ENCODE measurements at regions not wholly inside any gene's neighbourhood (a gene's known extent, or its start where the extent isn't known, plus 50 kb on each side); places are given as distances from the start of the nearest gene placed in this dataset.

DNA sequence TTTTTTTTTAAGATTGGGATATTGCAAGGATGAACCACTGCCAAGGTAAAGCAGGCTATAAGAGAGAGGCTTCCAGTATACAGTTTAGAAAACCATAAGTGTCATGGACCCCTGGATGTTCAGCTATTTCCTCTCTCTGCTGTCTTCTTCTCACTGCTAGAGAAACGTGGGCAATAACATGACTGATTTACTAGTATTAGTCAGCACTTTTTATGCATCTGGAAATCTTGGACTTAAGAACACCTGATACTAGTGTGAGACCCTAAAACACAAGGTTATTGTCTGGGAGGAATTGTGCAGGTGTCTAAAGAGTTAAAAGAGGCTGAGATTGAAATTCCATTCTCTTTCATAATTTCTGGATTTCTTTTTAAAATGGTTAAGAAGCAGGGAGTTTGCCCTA lies 460.6 kb upstream of the MCTP2 start:
- no peak overlapping the region for H3K4me2 ChIP-seq (ENCODE audit: low read depth, low read length)
- no peak overlapping the region for H4K5ac ChIP-seq (ENCODE audit: low read depth, low read length)
- in situ Hi-C loops (cut with MboI; ENCODE audit: low sequenced_read_pairs) = no loop called here
- H3K14ac ChIP-seq (replicated peaks; ENCODE audit: low read depth, low read length) = no peak overlapping the region
- ChIA-PET CTCF (interaction anchor here (0.6 kb wide), 1 partner anchor 1692 kb away, joined by 3 read pairs; no protein-coding TSS in a partner anchor), POLR2A (ENCODE audit: unreplicated experiment) (no interaction called here)
- no peak overlapping the region for H3K9ac ChIP-seq (ENCODE audit: low read depth, low read length)
- no peak overlapping the region for H3K27ac ChIP-seq (ENCODE audit: insufficient read depth, low read length)
- no peak overlapping the region for H3K4ac ChIP-seq (ENCODE audit: low read depth, low read length)
- H2BK120ac ChIP-seq (ENCODE audit: low read depth, low read length) = no peak overlapping the region
- peaks cover 40% of the 10 kb centered on the region for H3K9me3 ChIP-seq (ENCODE audit: control insufficient read depth, insufficient read depth, low read length)
- no peak overlapping the region for H2BK5ac ChIP-seq (ENCODE audit: low read depth, low read length, poor library complexity, severe bottlenecking)
- H3K79me1 ChIP-seq (ENCODE audit: low read depth in 1 of 2, low read length in 2 of 2) = no peaks in the 10 kb centered on the region
- ATAC-seq (ENCODE audit: low read depth) (no peak), DNase-seq (no peak)
- no peak overlapping the region for H2AK9ac ChIP-seq (replicated peaks; ENCODE audit: low read depth, low read length, poor library complexity)
- no peak overlapping the region for H2BK20ac ChIP-seq (ENCODE audit: low read depth, low read length)
- H4K91ac ChIP-seq (ENCODE audit: insufficient read depth, low read depth, low read length) = no peak overlapping the region
- intact Hi-C loops (cut with micrococcal nuclease) = no loop called here
- H3K9me1 ChIP-seq (ENCODE audit: insufficient read depth, low read length) = no peaks in the 10 kb centered on the region
- no peak overlapping the region for H3K4me3 ChIP-seq (ENCODE audit: insufficient read depth, low read depth, low read length)
- H2AFZ ChIP-seq (replicated peaks; ENCODE audit: low read length, poor library complexity) = no peak overlapping the region
- dilution Hi-C loops (cut with HindIII; ENCODE audit: low sequenced_read_pairs, unreplicated experiment) = no loop called here
- no peak overlapping the region for H3K23ac ChIP-seq (ENCODE audit: low read depth, low read length)
- no peaks in the 10 kb centered on the region for H4K20me1 ChIP-seq (ENCODE audit: insufficient read depth, low read length)
- TF ChIP-seq CHD1 (IDR thresholded peaks at IDR 0.05; ENCODE audit: low read depth, low read length) = no peak
- TF ChIP-seq RCOR1 (IDR thresholded peaks at IDR 0.05; ENCODE audit: insufficient replicate concordance, low read length) = no peak
- TF ChIP-seq NFE2L2 (IDR thresholded peaks at IDR 0.05; ENCODE audit: low read depth, low read length) = no peak
- no peak for TF ChIP-seq SMC3 (IDR thresholded peaks at IDR 0.05; ENCODE audit: low read depth, low read length)
- TF ChIP-seq MAZ (IDR thresholded peaks at IDR 0.05; ENCODE audit: borderline replicate concordance, low read depth, low read length) = no peak
- TF ChIP-seq RAD21 (IDR thresholded peaks at IDR 0.05; ENCODE audit: low read length) = no peak
- TF ChIP-seq, protein P1, sequence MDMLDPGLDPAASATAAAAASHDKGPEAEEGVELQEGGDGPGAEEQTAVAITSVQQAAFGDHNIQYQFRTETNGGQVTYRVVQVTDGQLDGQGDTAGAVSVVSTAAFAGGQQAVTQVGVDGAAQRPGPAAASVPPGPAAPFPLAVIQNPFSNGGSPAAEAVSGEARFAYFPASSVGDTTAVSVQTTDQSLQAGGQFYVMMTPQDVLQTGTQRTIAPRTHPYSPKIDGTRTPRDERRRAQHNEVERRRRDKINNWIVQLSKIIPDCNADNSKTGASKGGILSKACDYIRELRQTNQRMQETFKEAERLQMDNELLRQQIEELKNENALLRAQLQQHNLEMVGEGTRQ (IDR thresholded peaks at IDR 0.05; ENCODE audit: low read depth, low read length) = no peak
- TF ChIP-seq, protein P2, sequence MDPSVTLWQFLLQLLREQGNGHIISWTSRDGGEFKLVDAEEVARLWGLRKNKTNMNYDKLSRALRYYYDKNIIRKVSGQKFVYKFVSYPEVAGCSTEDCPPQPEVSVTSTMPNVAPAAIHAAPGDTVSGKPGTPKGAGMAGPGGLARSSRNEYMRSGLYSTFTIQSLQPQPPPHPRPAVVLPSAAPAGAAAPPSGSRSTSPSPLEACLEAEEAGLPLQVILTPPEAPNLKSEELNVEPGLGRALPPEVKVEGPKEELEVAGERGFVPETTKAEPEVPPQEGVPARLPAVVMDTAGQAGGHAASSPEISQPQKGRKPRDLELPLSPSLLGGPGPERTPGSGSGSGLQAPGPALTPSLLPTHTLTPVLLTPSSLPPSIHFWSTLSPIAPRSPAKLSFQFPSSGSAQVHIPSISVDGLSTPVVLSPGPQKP (IDR thresholded peaks at IDR 0.05; ENCODE audit: borderline replicate concordance, low read depth, low read length) = no peak
- no peak for TF ChIP-seq CEBPB (IDR thresholded peaks at IDR 0.05; ENCODE audit: low read depth, low read length)
- TF ChIP-seq RFX5 (IDR thresholded peaks at IDR 0.05; ENCODE audit: low read depth, low read length) = no peak
- TF ChIP-seq, protein P3, sequence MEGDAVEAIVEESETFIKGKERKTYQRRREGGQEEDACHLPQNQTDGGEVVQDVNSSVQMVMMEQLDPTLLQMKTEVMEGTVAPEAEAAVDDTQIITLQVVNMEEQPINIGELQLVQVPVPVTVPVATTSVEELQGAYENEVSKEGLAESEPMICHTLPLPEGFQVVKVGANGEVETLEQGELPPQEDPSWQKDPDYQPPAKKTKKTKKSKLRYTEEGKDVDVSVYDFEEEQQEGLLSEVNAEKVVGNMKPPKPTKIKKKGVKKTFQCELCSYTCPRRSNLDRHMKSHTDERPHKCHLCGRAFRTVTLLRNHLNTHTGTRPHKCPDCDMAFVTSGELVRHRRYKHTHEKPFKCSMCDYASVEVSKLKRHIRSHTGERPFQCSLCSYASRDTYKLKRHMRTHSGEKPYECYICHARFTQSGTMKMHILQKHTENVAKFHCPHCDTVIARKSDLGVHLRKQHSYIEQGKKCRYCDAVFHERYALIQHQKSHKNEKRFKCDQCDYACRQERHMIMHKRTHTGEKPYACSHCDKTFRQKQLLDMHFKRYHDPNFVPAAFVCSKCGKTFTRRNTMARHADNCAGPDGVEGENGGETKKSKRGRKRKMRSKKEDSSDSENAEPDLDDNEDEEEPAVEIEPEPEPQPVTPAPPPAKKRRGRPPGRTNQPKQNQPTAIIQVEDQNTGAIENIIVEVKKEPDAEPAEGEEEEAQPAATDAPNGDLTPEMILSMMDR (conservative IDR thresholded peaks at IDR 0.05; ENCODE audit: low read depth, low read length) = no peak
- no peak for TF ChIP-seq POLR2A (IDR thresholded peaks at IDR 0.05; ENCODE audit: low read depth, low read length)
- no peak for TF ChIP-seq FOS (IDR thresholded peaks at IDR 0.05; ENCODE audit: low read depth, low read length)
- TF ChIP-seq BHLHE40 (IDR thresholded peaks at IDR 0.05; ENCODE audit: low read depth, low read length) = no peak
- TF ChIP-seq MAFK (IDR thresholded peaks at IDR 0.05; ENCODE audit: low read depth, low read length) = no peak; the same call in 1 of the 2 replicates
- TF ChIP-seq MXI1 (IDR thresholded peaks at IDR 0.05; ENCODE audit: borderline replicate concordance, low read depth, low read length) = no peak
- WGBS, 2 experiments (ENCODE audit: extremely low coverage in 2 of 2, insufficient read length in 1 of 2) = 0% methylated on average over 1 of the region's 1 CpG; no CpG with 5 or more reads in 1 of the 2 experiments
- no peak overlapping the region for H3K56ac ChIP-seq (ENCODE audit: extremely low read depth, insufficient read depth, low read length)
- H4K8ac ChIP-seq (ENCODE audit: low read depth in 2 of 2, low read length in 2 of 2) = no peak overlapping the region
- no TSS peak for BruUV-seq (replicated peaks)
- H3K27me3 ChIP-seq (ENCODE audit: control insufficient read depth, insufficient read depth, low read length) = no peaks in the 10 kb centered on the region
- no peaks in the 10 kb centered on the region for H3K36me3 ChIP-seq (ENCODE audit: control insufficient read depth, insufficient read depth, low read length)
- H3K4me1 ChIP-seq (ENCODE audit: control insufficient read depth, insufficient read depth, low read length) = no peaks in the 10 kb centered on the region
- H3K18ac ChIP-seq (ENCODE audit: low read depth, low read length) = no peak overlapping the region
- no peak overlapping the region for H2BK15ac ChIP-seq (ENCODE audit: low read depth, low read length)
- H2AK5ac ChIP-seq (ENCODE audit: low read depth, low read length) = no peak overlapping the region
